ENCODE measurements at regions not wholly inside any gene's neighbourhood (a gene's known extent, or its start where the extent isn't known, plus 50 kb on each side); places are given as distances from the start of the nearest gene placed in this dataset.

- BruUV-seq (replicated peaks): no TSS peak
- CTCF ChIA-PET: no interaction called here
Measured at GRCh38 chr11:119845305-119845704, 116.3 kb upstream of the NECTIN1 start.

More at GRCh38 chr11:119845305-119845704, 116.3 kb upstream of the NECTIN1 start:
- Histone ChIP-seq H2BK5ac (ENCODE audit: low read depth, low read length, poor library complexity, severe bottlenecking) (no peak overlapping the region), H2AK5ac (ENCODE audit: low read depth, low read length) (no peak overlapping the region), H3K14ac (replicated peaks; ENCODE audit: low read depth, low read length) (no peak overlapping the region), H2BK120ac (ENCODE audit: low read depth, low read length) (no peak overlapping the region), H3K9ac (ENCODE audit: low read depth, low read length) (no peak overlapping the region), H4K8ac (ENCODE audit: low read depth in 2 of 2, low read length in 2 of 2) (no peak overlapping the region), H2AK9ac (replicated peaks; ENCODE audit: low read depth, low read length, poor library complexity) (no peak overlapping the region), H3K18ac (ENCODE audit: low read depth, low read length) (no peak overlapping the region), H3K9me3 (ENCODE audit: control insufficient read depth, insufficient read depth, low read length) (no peaks in the 10 kb centered on the region; the same call in 1 of the 2 replicates), H3K23ac (ENCODE audit: low read depth, low read length) (no peak overlapping the region), H4K20me1 (ENCODE audit: insufficient read depth, low read length) (no peaks in the 10 kb centered on the region; the same call in 1 of the 2 replicates), H3K4ac (ENCODE audit: low read depth, low read length) (no peak overlapping the region), H3K27me3 (ENCODE audit: control insufficient read depth, insufficient read depth, low read length) (peaks cover 14% of the 10 kb centered on the region), H3K9me1 (ENCODE audit: insufficient read depth, low read length) (no peaks in the 10 kb centered on the region), H2AFZ (replicated peaks; ENCODE audit: low read length, poor library complexity) (no peak overlapping the region), H3K79me1 (ENCODE audit: low read depth in 1 of 2, low read length in 2 of 2) (no peaks in the 10 kb centered on the region), H3K4me2 (ENCODE audit: low read depth, low read length) (no peak overlapping the region), H3K4me3 (ENCODE audit: insufficient read depth, low read depth, low read length) (no peak overlapping the region), H2BK20ac (ENCODE audit: low read depth, low read length) (no peak overlapping the region), H4K91ac (ENCODE audit: insufficient read depth, low read depth, low read length) (no peak overlapping the region), H4K5ac (ENCODE audit: low read depth, low read length) (no peak overlapping the region), H2BK15ac (ENCODE audit: low read depth, low read length) (no peak overlapping the region), H3K4me1 (ENCODE audit: control insufficient read depth, insufficient read depth, low read length) (no peaks in the 10 kb centered on the region), H3K36me3 (ENCODE audit: control insufficient read depth, insufficient read depth, low read length) (no peaks in the 10 kb centered on the region), H3K56ac (ENCODE audit: extremely low read depth, insufficient read depth, low read length) (no peak overlapping the region), H3K27ac (ENCODE audit: insufficient read depth, low read length) (no peak overlapping the region)
- in situ Hi-C loops (cut with MboI; ENCODE audit: low sequenced_read_pairs) (no loop called here), intact Hi-C loops (cut with micrococcal nuclease) (no loop called here), dilution Hi-C loops (cut with HindIII; ENCODE audit: low sequenced_read_pairs, unreplicated experiment) (no loop called here)
- DNase-seq (no peak), ATAC-seq (ENCODE audit: low read depth) (no peak)
- TF ChIP-seq USF2 (IDR thresholded peaks at IDR 0.05; ENCODE audit: low read depth, low read length) (no peak), BHLHE40 (IDR thresholded peaks at IDR 0.05; ENCODE audit: low read depth, low read length) (no peak), CTCF (conservative IDR thresholded peaks at IDR 0.05; ENCODE audit: low read depth, low read length) (no peak), ELK1 (IDR thresholded peaks at IDR 0.05; ENCODE audit: borderline replicate concordance, low read depth, low read length) (no peak), MAZ (IDR thresholded peaks at IDR 0.05; ENCODE audit: borderline replicate concordance, low read depth, low read length) (no peak), POLR2A (IDR thresholded peaks at IDR 0.05; ENCODE audit: low read depth, low read length) (no peak), RAD21 (IDR thresholded peaks at IDR 0.05; ENCODE audit: low read length) (no peak)
- no CpG with 5 or more reads among the region's 10 CpGs for WGBS, 2 experiments (ENCODE audit: extremely low coverage in 2 of 2, insufficient read length in 1 of 2)
- POLR2A ChIA-PET (ENCODE audit: unreplicated experiment): no interaction called here

Measured in IMR-90 (cell line).